ENCODE measurements at regions not wholly inside any gene's neighbourhood (a gene's known extent, or its start where the extent isn't known, plus 50 kb on each side); places are given as distances from the start of the nearest gene placed in this dataset.

DNA sequence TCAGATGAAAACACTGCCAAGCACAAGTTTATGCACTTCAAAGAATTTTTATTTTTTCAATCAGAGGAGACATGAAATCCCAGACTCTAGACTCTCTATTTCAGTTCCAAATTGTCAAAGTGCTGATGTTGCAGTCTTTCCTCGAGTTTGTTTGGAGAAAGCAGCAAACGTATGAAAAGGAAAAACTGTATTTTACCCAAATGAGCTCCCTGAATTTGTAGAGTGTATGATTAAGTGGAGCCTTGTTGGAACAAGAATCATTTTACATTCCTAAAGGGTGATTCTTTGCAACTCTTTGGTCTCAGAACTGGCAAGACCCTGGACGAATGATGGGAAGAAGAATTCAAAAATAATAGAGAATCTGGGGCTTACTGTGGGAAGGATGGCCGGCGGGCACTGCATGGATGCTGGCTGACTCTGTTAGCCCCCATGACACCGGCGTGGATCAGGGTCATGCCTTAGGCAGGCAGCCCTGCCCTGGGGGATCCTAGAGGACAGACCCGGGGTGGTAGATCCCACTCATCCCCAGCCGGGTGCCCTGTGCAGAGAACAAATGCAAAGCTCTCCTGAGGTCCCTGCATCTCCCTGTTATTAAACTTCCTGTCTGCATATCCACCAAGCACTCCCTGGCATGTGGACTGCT, 207.4 kb downstream of the FNDC1 start:
- in situ Hi-C loops (cut with MboI; ENCODE audit: low pct_unique_long_range_greater_than_20kb, low sequenced_read_pairs, unreplicated experiment), result no loop called here
- no peak for DNase-seq (ENCODE audit: low spot score)
- TF ChIP-seq, protein P1, sequence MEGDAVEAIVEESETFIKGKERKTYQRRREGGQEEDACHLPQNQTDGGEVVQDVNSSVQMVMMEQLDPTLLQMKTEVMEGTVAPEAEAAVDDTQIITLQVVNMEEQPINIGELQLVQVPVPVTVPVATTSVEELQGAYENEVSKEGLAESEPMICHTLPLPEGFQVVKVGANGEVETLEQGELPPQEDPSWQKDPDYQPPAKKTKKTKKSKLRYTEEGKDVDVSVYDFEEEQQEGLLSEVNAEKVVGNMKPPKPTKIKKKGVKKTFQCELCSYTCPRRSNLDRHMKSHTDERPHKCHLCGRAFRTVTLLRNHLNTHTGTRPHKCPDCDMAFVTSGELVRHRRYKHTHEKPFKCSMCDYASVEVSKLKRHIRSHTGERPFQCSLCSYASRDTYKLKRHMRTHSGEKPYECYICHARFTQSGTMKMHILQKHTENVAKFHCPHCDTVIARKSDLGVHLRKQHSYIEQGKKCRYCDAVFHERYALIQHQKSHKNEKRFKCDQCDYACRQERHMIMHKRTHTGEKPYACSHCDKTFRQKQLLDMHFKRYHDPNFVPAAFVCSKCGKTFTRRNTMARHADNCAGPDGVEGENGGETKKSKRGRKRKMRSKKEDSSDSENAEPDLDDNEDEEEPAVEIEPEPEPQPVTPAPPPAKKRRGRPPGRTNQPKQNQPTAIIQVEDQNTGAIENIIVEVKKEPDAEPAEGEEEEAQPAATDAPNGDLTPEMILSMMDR (IDR thresholded peaks at IDR 0.05; ENCODE audit: extremely low read depth, insufficient read depth, missing control alignments), result no peak

DNA sequence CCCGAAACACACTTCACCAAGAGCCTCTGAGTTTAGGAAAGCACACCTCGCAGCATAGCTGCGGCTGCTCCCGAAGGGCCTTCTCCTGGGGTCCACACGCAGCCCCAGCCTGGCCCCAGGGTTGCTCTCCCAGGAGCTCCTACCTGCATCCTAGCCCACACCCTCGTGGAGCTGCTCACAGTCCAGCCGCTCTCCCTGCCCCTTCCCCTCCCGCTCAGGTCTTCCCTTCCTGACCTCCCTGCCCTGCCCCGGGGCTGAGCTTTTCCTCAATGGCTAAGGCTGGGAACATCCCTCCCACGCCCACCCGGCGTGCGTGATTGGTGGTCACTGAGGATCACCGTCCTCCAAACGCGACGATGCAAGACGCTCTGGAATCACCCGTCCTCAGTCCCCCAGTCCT, 205.8 kb downstream of the FNDC1 start:
- DNase-seq (ENCODE audit: low spot score), result no peak
- in situ Hi-C loops (cut with MboI; ENCODE audit: low pct_unique_long_range_greater_than_20kb, low sequenced_read_pairs, unreplicated experiment), result no loop called here
- TF ChIP-seq, protein P1 (IDR thresholded peaks at IDR 0.05; ENCODE audit: extremely low read depth, insufficient read depth, missing control alignments), result no peak

DNA sequence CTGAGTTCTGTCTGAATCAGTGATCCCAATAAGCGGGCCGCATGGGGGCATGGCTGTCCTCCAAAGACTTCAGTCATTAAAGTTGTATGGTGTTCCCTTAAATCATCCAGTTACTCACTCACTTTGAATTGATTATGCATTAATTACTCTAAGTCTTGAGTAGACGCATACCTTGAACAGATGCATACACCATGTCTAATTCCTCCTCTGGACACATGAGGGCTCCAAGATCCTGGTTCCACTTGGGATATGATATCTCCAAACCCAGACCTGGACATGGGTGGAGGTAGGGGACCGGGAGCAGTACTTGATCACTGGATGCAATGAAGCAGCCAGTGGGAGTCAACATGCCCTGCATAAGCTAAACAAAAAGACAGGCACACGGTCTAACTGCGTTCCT, 204.5 kb downstream of the FNDC1 start:
- in situ Hi-C loops (cut with MboI; ENCODE audit: low pct_unique_long_range_greater_than_20kb, low sequenced_read_pairs, unreplicated experiment), result no loop called here
- TF ChIP-seq, protein P1 (IDR thresholded peaks at IDR 0.05; ENCODE audit: extremely low read depth, insufficient read depth, missing control alignments), result no peak
- DNase-seq (ENCODE audit: low spot score), result no peak

DNA sequence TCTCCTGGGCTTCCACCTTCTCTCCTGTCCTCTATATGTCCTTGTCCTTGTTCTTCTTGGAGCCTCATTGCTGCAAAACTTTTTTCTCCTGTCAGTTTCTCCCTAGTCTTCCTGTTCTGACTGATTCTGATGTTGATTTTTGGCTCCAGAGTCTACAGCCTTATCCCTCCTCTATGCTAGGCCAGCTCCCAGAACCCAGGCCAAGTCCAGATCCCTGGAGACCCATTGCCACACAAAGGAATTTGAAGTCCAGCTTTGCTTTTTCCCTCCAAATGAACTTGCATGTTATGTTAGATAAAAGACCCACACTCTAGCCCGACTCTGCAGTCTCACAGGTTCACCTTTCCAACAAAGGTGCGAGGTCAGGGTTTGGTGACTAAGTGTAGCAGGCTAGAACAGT, 203.1 kb downstream of the FNDC1 start:
- TF ChIP-seq, protein P1 (IDR thresholded peaks at IDR 0.05; ENCODE audit: extremely low read depth, insufficient read depth, missing control alignments), result no peak
- in situ Hi-C loops (cut with MboI; ENCODE audit: low pct_unique_long_range_greater_than_20kb, low sequenced_read_pairs, unreplicated experiment), result no loop called here
- no peak for DNase-seq (ENCODE audit: low spot score)

DNA sequence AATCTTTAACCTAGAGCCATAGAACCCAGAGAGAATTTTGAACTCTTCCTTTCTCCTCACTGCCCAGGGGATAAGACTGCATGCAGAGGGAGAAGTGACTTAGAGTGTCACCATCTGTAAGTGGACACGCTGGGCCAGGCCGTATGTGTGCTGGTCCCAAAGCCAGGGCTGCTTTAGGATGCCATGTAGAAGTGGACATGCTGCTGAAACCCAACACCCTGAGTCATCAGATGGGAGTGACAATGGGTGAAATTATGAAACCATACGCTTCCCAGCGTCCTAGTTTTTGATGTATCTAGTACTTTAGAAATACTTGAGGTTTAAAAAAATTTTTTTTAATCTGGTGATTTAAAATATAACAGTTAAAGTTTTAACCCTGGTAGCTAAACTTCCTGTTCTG, 191.1 kb downstream of the FNDC1 start:
- in situ Hi-C loops (cut with MboI; ENCODE audit: low pct_unique_long_range_greater_than_20kb, low sequenced_read_pairs, unreplicated experiment), result no loop called here
- TF ChIP-seq, protein P1 (IDR thresholded peaks at IDR 0.05; ENCODE audit: extremely low read depth, insufficient read depth, missing control alignments), result no peak
- no peak for DNase-seq (ENCODE audit: low spot score)

DNA sequence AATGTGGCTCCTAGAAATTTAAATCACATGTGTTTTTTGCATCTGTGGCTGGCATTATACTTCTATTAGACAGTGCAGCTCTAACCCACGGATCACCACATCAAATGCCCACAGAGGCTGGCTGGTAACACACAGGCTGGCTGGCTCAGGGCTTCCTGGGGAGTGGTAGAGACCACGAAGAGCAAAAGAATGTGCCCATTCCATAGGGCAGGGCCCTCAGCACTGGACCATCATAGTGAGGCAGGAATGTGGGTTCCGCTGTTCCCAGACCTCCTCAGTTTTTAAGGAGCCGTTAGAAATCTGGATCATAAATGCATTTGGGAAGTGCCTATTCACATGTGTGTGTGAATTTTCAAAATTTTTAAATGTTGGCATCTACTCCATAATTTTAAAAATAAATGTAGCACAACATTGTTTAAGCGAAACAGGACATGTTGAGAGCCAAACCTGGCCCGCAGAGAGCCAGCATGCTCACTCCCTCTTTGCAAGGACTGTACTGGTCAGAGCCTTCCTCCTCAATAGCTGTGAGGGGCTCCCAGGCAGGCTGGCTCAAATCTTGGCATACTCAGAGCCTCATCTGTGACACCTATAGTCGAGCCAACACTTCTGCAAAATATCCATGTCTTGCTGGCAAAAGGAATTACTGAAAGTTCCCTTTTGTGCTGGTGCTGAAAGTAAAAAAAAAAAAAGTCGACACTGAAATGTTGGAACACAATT, 190.5 kb downstream of the FNDC1 start:
- DNase-seq (ENCODE audit: low spot score), result no peak
- TF ChIP-seq, protein P1 (IDR thresholded peaks at IDR 0.05; ENCODE audit: extremely low read depth, insufficient read depth, missing control alignments), result no peak
- in situ Hi-C loops (cut with MboI; ENCODE audit: low pct_unique_long_range_greater_than_20kb, low sequenced_read_pairs, unreplicated experiment), result no loop called here

Data from GM13977 (cell line).